DND-41 (cell line): ENCODE measurements at regions not wholly inside any gene's neighbourhood (a gene's known extent, or its start where the extent isn't known, plus 50 kb on each side); places are given as distances from the start of the nearest gene placed in this dataset.

Experiments used
- ATAC-seq: fragments of 200-7000 bp; cut with Tn5 transposase; 3 replicates; pipeline ENCODE4 v1.9.1; 2021; ENCODE audit warnings: low read depth; ENCODE audit not compliant: insufficient read depth
- DNase-seq: peaks from one replicate; pipeline ENCODE4 v3.0.0-alpha.2; 2020
- H2AFZ ChIP-seq: 2 replicates; pipeline ENCODE4 v1.6.0; 2012; ENCODE audit warnings: low read depth, low read length
- H3K27ac ChIP-seq: 2 replicates; pipeline ENCODE4 v1.5.1; 2012; ENCODE audit warnings: low read length, inconsistent platforms
- H3K27me3 ChIP-seq: fragments of 200-600 bp; sonication (generic); 2 replicates; pipeline ENCODE4 v1.6.0; 2012; ENCODE audit warnings: low read length, mild to moderate bottlenecking, inconsistent platforms; ENCODE audit not compliant: insufficient read depth, poor library complexity
- H3K36me3 ChIP-seq: 2 replicates; pipeline ENCODE4 v1.5.1; 2012; ENCODE audit warnings: low read length, inconsistent platforms; ENCODE audit not compliant: insufficient read depth
- H3K4me1 ChIP-seq: 2 replicates; pipeline ENCODE4 v1.5.1; 2012; ENCODE audit warnings: mild to moderate bottlenecking, low read length; ENCODE audit not compliant: insufficient read depth
- H3K4me2 ChIP-seq: 2 replicates; pipeline ENCODE4 v1.6.0; 2012; ENCODE audit warnings: mild to moderate bottlenecking, moderate library complexity, low read length, inconsistent platforms; ENCODE audit not compliant: insufficient read depth
- H3K4me3 ChIP-seq, 2 experiments: fragments of 200-600 bp in 1 of 2; shearing (Covaris generic) in 1 of 2; 2 replicates each; pipeline ENCODE4 v1.5.1; 2012 to 2016; ENCODE audit warnings: inconsistent platforms in 2 of 2, low read length in 2 of 2, mild to moderate bottlenecking in 2 of 2, low read depth in 1 of 2, moderate library complexity in 1 of 2
- H3K79me2 ChIP-seq: 2 replicates; pipeline ENCODE4 v1.6.0; 2012; ENCODE audit warnings: low read length, inconsistent platforms; ENCODE audit not compliant: insufficient read depth
- H3K9ac ChIP-seq: 2 replicates; pipeline ENCODE4 v1.6.0; 2012; ENCODE audit warnings: low read depth, mild to moderate bottlenecking, inconsistent platforms, low read length, moderate library complexity
- H3K9me3 ChIP-seq: 2 replicates; pipeline ENCODE4 v1.5.1; 2012; ENCODE audit warnings: low read length, moderate library complexity, mild to moderate bottlenecking, inconsistent platforms; ENCODE audit not compliant: insufficient read depth, severe bottlenecking
- H4K20me1 ChIP-seq: 2 replicates; pipeline ENCODE4 v1.6.0; 2012; ENCODE audit warnings: low read length; ENCODE audit not compliant: insufficient read depth
- EZH2 ChIP-seq: IDR thresholded peaks from 3 replicates; pipeline ENCODE4 v1.6.1; 2012; ENCODE audit warnings: borderline replicate concordance, low read depth, mild to moderate bottlenecking, moderate library complexity, low read length, inconsistent platforms; ENCODE audit not compliant: severe bottlenecking
- TF ChIP-seq, protein P1 (sequence below): IDR thresholded peaks from 2 replicates; pipeline ENCODE4 v1.5.1; 2012; ENCODE audit warnings: borderline replicate concordance, low read length, moderate library complexity, mild to moderate bottlenecking; ENCODE audit not compliant: poor library complexity, severe bottlenecking; ENCODE audit errors: extremely low read depth

DNA sequence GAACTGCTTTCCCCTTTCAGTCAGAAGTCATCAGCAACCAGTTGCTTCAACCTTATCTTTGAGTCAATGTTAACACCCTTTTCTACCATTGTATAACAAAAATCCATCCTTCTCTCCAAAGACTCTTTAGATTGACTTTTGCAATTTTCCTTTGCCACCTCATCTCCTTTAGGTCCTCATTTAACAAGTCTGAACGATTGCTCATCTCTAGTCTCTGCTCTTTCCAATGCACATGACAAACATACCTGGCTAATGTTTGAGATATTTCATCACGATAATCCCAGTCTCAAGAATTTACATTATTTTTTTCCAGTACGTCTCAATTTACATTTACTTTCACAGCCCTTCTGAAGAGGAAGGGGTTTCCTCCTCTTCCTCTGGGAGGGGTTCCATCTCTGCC lies 127.5 kb downstream of the KLF12 start:
- Histone ChIP-seq H3K27ac (no peak overlapping the region), H3K79me2 (peaks cover 94% of the 10 kb centered on the region), H3K4me1 (peaks cover 14% of the 10 kb centered on the region; the same call in 1 of the 2 replicates), H3K27me3 (no peaks in the 10 kb centered on the region), H3K4me2 (no peak overlapping the region), H3K9me3 (no peaks in the 10 kb centered on the region), H2AFZ (no peak overlapping the region), H3K9ac (no peak overlapping the region), H3K36me3 (peaks cover 4% of the 10 kb centered on the region; the same call in 1 of the 2 replicates), H4K20me1 (peaks cover 5% of the 10 kb centered on the region; the same call in 1 of the 2 replicates), H3K4me3 (no peak overlapping the region)
- no peak for DNase-seq
- TF ChIP-seq EZH2, result no peak
- TF ChIP-seq, protein P1, sequence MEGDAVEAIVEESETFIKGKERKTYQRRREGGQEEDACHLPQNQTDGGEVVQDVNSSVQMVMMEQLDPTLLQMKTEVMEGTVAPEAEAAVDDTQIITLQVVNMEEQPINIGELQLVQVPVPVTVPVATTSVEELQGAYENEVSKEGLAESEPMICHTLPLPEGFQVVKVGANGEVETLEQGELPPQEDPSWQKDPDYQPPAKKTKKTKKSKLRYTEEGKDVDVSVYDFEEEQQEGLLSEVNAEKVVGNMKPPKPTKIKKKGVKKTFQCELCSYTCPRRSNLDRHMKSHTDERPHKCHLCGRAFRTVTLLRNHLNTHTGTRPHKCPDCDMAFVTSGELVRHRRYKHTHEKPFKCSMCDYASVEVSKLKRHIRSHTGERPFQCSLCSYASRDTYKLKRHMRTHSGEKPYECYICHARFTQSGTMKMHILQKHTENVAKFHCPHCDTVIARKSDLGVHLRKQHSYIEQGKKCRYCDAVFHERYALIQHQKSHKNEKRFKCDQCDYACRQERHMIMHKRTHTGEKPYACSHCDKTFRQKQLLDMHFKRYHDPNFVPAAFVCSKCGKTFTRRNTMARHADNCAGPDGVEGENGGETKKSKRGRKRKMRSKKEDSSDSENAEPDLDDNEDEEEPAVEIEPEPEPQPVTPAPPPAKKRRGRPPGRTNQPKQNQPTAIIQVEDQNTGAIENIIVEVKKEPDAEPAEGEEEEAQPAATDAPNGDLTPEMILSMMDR, result no peak
- ATAC-seq, result no peak

DNA sequence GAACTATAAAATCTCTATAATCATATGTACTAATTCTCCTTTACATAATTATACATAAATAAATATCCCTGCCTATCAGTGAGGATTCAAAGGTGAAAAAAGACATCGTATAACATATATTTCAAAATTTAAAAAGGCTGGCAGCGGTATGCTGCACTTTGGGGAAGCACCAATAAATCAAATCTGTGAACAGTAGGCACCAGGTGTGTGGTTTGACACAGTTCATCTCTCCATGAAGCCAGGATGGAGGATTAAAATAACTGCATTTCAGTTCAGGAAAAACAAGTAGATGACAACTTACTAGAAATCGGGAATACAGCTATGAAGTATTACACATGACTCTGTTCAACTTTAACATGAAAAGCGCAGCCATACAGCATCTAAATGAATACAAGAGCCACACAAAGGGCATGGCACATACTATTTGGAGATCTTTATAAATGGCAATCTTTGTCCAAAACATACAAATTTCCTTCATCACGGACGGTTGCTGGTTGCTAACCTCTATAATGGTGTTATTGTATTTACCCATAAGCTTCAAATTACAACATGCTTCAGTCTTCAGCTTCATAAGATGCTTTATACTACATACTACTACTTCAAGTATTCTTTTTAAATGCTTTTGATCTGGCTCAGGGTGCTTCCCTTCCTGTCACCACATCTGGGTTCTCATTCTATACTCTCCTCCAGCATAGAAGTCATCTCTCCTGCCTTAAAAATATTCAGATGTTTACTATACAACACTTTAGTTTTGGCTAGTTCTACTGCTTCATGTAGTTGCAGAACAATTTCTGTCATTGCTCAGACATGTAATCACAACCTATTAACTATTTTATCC lies 128.7 kb downstream of the KLF12 start:
- Histone ChIP-seq H3K9me3 (no peaks in the 10 kb centered on the region), H3K4me2 (no peak overlapping the region), H4K20me1 (peaks cover 5% of the 10 kb centered on the region; the same call in 1 of the 2 replicates), H3K27me3 (no peaks in the 10 kb centered on the region), H2AFZ (no peak overlapping the region), H3K4me3 (no peak overlapping the region), H3K79me2 (peaks cover 94% of the 10 kb centered on the region), H3K36me3 (peaks cover 4% of the 10 kb centered on the region; the same call in 1 of the 2 replicates), H3K4me1 (peaks cover 14% of the 10 kb centered on the region; the same call in 1 of the 2 replicates), H3K9ac (no peak overlapping the region), H3K27ac (no peak overlapping the region)
- peak; percentile 92 for ATAC-seq
- TF ChIP-seq EZH2, result no peak
- TF ChIP-seq, protein P1, result no peak
- no peak for DNase-seq

DNA sequence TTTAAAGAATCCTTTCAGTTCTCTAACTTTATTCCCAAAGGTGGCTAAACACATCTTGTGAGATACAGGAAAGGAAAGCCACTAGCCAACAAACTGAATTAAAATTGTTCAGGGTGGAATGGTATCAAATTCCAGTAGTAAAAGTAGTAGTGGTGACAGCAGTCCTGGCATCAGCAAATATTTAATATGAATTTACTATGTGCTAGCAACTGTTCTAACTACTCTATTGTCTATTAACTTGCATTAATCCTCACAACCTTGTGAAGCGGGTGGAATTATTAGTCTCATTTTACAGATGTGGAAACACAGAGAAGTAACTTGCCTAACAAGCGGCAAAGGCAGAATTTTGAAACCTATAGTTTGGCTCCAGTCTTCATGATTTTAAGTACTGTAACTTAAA lies 130.1 kb downstream of the KLF12 start:
- no peaks in the 10 kb centered on the region for H3K27me3 ChIP-seq
- H3K9me3 ChIP-seq, result no peaks in the 10 kb centered on the region
- peaks cover 92% of the 10 kb centered on the region for H3K79me2 ChIP-seq
- peaks cover 5% of the 10 kb centered on the region; the same call in 1 of the 2 replicates for H4K20me1 ChIP-seq
- H3K4me2 ChIP-seq, result no peak overlapping the region
- H3K4me3 ChIP-seq, result no peak overlapping the region
- TF ChIP-seq, protein P1, result no peak
- no peak for TF ChIP-seq EZH2
- no peak for DNase-seq
- peaks cover 9% of the 10 kb centered on the region; the same call in 1 of the 2 replicates for H3K4me1 ChIP-seq
- H3K27ac ChIP-seq, result no peak overlapping the region
- H3K36me3 ChIP-seq, result no peaks in the 10 kb centered on the region
- no peak overlapping the region for H2AFZ ChIP-seq
- no peak for ATAC-seq
- H3K9ac ChIP-seq, result no peak overlapping the region
